GM13977 (cell line): ENCODE measurements at regions not wholly inside any gene's neighbourhood (a gene's known extent, or its start where the extent isn't known, plus 50 kb on each side); places are given as distances from the start of the nearest gene placed in this dataset.

ENCODE experiments used
- DNase-seq: peaks from one replicate; pipeline ENCODE4 v3.0.0; 2012; ENCODE audit warnings: low spot score
- CTCF ChIP-seq: IDR thresholded peaks from 2 replicates; pipeline ENCODE4 v1.5.1; 2012; ENCODE audit warnings: mild to moderate bottlenecking, control low read depth; ENCODE audit not compliant: insufficient read depth; ENCODE audit errors: extremely low read depth, missing control alignments
- in situ Hi-C: fragments of 300-500 bp; cut with MboI; formaldehyde crosslinking; loops from one replicate; pipeline ENCODE4 v1.12.0; 2022; ENCODE audit warnings: low sequenced_read_pairs, low pct_unique_long_range_greater_than_20kb, mixed read lengths, inconsistent platforms; ENCODE audit not compliant: unreplicated experiment

GRCh38 chr22:49525801-49526535, 301.7 kb downstream of the BRD1 start:
- DNase-seq = no peak
- TF ChIP-seq CTCF = no peak
- in situ Hi-C loops = no loop called here

- TF ChIP-seq CTCF = no peak
- in situ Hi-C loops = no loop called here
- DNase-seq = no peak
Observed at GRCh38 chr22:49525360-49525759, 302.3 kb downstream of the BRD1 start.

GRCh38 chr22:49524362-49524761, 303.3 kb downstream of the BRD1 start:
- no peak for DNase-seq
- in situ Hi-C loops = no loop called here
- no peak for TF ChIP-seq CTCF

- in situ Hi-C loops = no loop called here
- no peak for TF ChIP-seq CTCF
- no peak for DNase-seq
Observed at GRCh38 chr22:49523374-49524008, 304.2 kb downstream of the BRD1 start.

- in situ Hi-C loops = no loop called here
- no peak for DNase-seq
- no peak for TF ChIP-seq CTCF
Observed at GRCh38 chr22:49522582-49523373, 304.9 kb downstream of the BRD1 start.

GRCh38 chr22:49521787-49522224, 305.9 kb downstream of the BRD1 start:
- in situ Hi-C loops = no loop called here
- no peak for DNase-seq
- no peak for TF ChIP-seq CTCF
